ENCODE measurements at regions not wholly inside any gene's neighbourhood (a gene's known extent, or its start where the extent isn't known, plus 50 kb on each side); places are given as distances from the start of the nearest gene placed in this dataset.

GRCh38 chr3:34292605-34293300 lies 494.3 kb downstream of the PDCD6IP start:
- no peak for TF ChIP-seq TAF1 (IDR thresholded peaks at IDR 0.05; ENCODE audit: borderline replicate concordance, low read depth, low read length)
- TF ChIP-seq POLR2AphosphoS5 (IDR thresholded peaks at IDR 0.05; ENCODE audit: low read depth, low read length): no peak
- no peak for TF ChIP-seq POLR2A (IDR thresholded peaks at IDR 0.05; ENCODE audit: low read depth, low read length)
- FAIRE-seq: no peak

GRCh38 chr3:34294240-34294639 lies 495.8 kb downstream of the PDCD6IP start:
- no peak for TF ChIP-seq POLR2A (IDR thresholded peaks at IDR 0.05; ENCODE audit: low read depth, low read length)
- no peak for TF ChIP-seq TAF1 (IDR thresholded peaks at IDR 0.05; ENCODE audit: borderline replicate concordance, low read depth, low read length)
- TF ChIP-seq POLR2AphosphoS5 (IDR thresholded peaks at IDR 0.05; ENCODE audit: low read depth, low read length): no peak
- DNase-seq (ENCODE audit: insufficient read length): no peak
- FAIRE-seq: no peak

More at GRCh38 chr3:34292605-34293300, 494.3 kb downstream of the PDCD6IP start:
- DNase-seq (ENCODE audit: insufficient read length): no peak

GRCh38 chr3:34296796-34297195 lies 498.4 kb downstream of the PDCD6IP start:
- no peak for TF ChIP-seq POLR2AphosphoS5 (IDR thresholded peaks at IDR 0.05; ENCODE audit: low read depth, low read length)
- DNase-seq (ENCODE audit: insufficient read length) (no peak), FAIRE-seq (no peak)

GRCh38 chr3:34298653-34299052 lies 500.2 kb downstream of the PDCD6IP start:
- TF ChIP-seq TAF1 (IDR thresholded peaks at IDR 0.05; ENCODE audit: borderline replicate concordance, low read depth, low read length): no peak
- TF ChIP-seq POLR2A (IDR thresholded peaks at IDR 0.05; ENCODE audit: low read depth, low read length): no peak
- TF ChIP-seq POLR2AphosphoS5 (IDR thresholded peaks at IDR 0.05; ENCODE audit: low read depth, low read length): no peak
- no peak for FAIRE-seq
- DNase-seq (ENCODE audit: insufficient read length): no peak

GRCh38 chr3:34300621-34301020 lies 502.2 kb downstream of the PDCD6IP start:
- no peak for FAIRE-seq
- no peak for TF ChIP-seq TAF1 (IDR thresholded peaks at IDR 0.05; ENCODE audit: borderline replicate concordance, low read depth, low read length)
- no peak for DNase-seq (ENCODE audit: insufficient read length)

GRCh38 chr3:34301313-34301712 lies 502.9 kb downstream of the PDCD6IP start:
- no peak for FAIRE-seq
- TF ChIP-seq TAF1 (IDR thresholded peaks at IDR 0.05; ENCODE audit: borderline replicate concordance, low read depth, low read length) (no peak), POLR2AphosphoS5 (IDR thresholded peaks at IDR 0.05; ENCODE audit: low read depth, low read length) (no peak), POLR2A (IDR thresholded peaks at IDR 0.05; ENCODE audit: low read depth, low read length) (no peak)
- no peak for DNase-seq (ENCODE audit: insufficient read length)

GRCh38 chr3:34305266-34305665 lies 506.8 kb downstream of the PDCD6IP start:
- TF ChIP-seq TAF1 (IDR thresholded peaks at IDR 0.05; ENCODE audit: borderline replicate concordance, low read depth, low read length): no peak
- TF ChIP-seq POLR2A (IDR thresholded peaks at IDR 0.05; ENCODE audit: low read depth, low read length): no peak
- no peak for TF ChIP-seq POLR2AphosphoS5 (IDR thresholded peaks at IDR 0.05; ENCODE audit: low read depth, low read length)
- no peak for FAIRE-seq
- no peak for DNase-seq (ENCODE audit: insufficient read length)

- TF ChIP-seq TAF1 (IDR thresholded peaks at IDR 0.05; ENCODE audit: borderline replicate concordance, low read depth, low read length) (no peak), POLR2AphosphoS5 (IDR thresholded peaks at IDR 0.05; ENCODE audit: low read depth, low read length) (no peak), POLR2A (IDR thresholded peaks at IDR 0.05; ENCODE audit: low read depth, low read length) (no peak)
- no peak for DNase-seq (ENCODE audit: insufficient read length)
- no peak for FAIRE-seq
Observed at GRCh38 chr3:34312684-34313083, 514.3 kb downstream of the PDCD6IP start.

- DNase-seq (ENCODE audit: insufficient read length): no peak
- no peak for FAIRE-seq
- TF ChIP-seq TAF1 (IDR thresholded peaks at IDR 0.05; ENCODE audit: borderline replicate concordance, low read depth, low read length) (no peak), POLR2AphosphoS5 (IDR thresholded peaks at IDR 0.05; ENCODE audit: low read depth, low read length) (no peak), POLR2A (IDR thresholded peaks at IDR 0.05; ENCODE audit: low read depth, low read length) (no peak)
Observed at GRCh38 chr3:34319881-34320280, 521.5 kb downstream of the PDCD6IP start.

GRCh38 chr3:34323517-34323916 lies 525.1 kb downstream of the PDCD6IP start:
- peak; percentile 50 for FAIRE-seq
- TF ChIP-seq POLR2AphosphoS5 (IDR thresholded peaks at IDR 0.05; ENCODE audit: low read depth, low read length) (no peak), POLR2A (IDR thresholded peaks at IDR 0.05; ENCODE audit: low read depth, low read length) (no peak), TAF1 (IDR thresholded peaks at IDR 0.05; ENCODE audit: borderline replicate concordance, low read depth, low read length) (no peak)
- DNase-seq (ENCODE audit: insufficient read length): no peak

GRCh38 chr3:34346656-34347055 lies 548.2 kb downstream of the PDCD6IP start:
- no peak for TF ChIP-seq POLR2AphosphoS5 (IDR thresholded peaks at IDR 0.05; ENCODE audit: low read depth, low read length)
- TF ChIP-seq POLR2A (IDR thresholded peaks at IDR 0.05; ENCODE audit: low read depth, low read length): no peak
- no peak for TF ChIP-seq TAF1 (IDR thresholded peaks at IDR 0.05; ENCODE audit: borderline replicate concordance, low read depth, low read length)
- no peak for DNase-seq (ENCODE audit: insufficient read length)
- no peak for FAIRE-seq

- DNase-seq (ENCODE audit: insufficient read length) (no peak), FAIRE-seq (no peak)
- TF ChIP-seq POLR2AphosphoS5 (IDR thresholded peaks at IDR 0.05; ENCODE audit: low read depth, low read length) (no peak), TAF1 (IDR thresholded peaks at IDR 0.05; ENCODE audit: borderline replicate concordance, low read depth, low read length) (no peak), POLR2A (IDR thresholded peaks at IDR 0.05; ENCODE audit: low read depth, low read length) (no peak)
Observed at GRCh38 chr3:34351882-34352777, 553.7 kb downstream of the PDCD6IP start.

All from GM12892 (cell line).